Osteoblast (primary cell): ENCODE measurements at regions not wholly inside any gene's neighbourhood (a gene's known extent, or its start where the extent isn't known, plus 50 kb on each side); places are given as distances from the start of the nearest gene placed in this dataset.
A peak's percentile ranks its signal among the peaks of the same experiment; 100 is the strongest.

Source experiments
- DNase-seq: peaks from one replicate; pipeline ENCODE4 v3.0.0; 2011; ENCODE audit warnings: low spot score, mixed read lengths; ENCODE audit not compliant: insufficient read length; ENCODE audit errors: missing footprints
- H2AFZ ChIP-seq: 2 replicates; pipeline ENCODE4 v1.6.0; 2011; ENCODE audit warnings: mild to moderate bottlenecking, low read length
- H3K27ac ChIP-seq: 2 replicates; pipeline ENCODE4 v1.5.1; 2011; ENCODE audit warnings: mild to moderate bottlenecking, low read depth, low read length, moderate library complexity
- H3K27me3 ChIP-seq: 2 replicates; pipeline ENCODE4 v1.6.0; 2012; ENCODE audit warnings: mild to moderate bottlenecking, control low read depth, inconsistent platforms, low read length, moderate library complexity; ENCODE audit not compliant: insufficient read depth
- H3K36me3 ChIP-seq: 2 replicates; pipeline ENCODE4 v1.5.1; 2011; ENCODE audit warnings: mild to moderate bottlenecking, low read length, control low read depth, moderate library complexity; ENCODE audit not compliant: insufficient read depth
- H3K4me1 ChIP-seq: 2 replicates; pipeline ENCODE4 v1.5.1; 2011; ENCODE audit warnings: mild to moderate bottlenecking, low read length, control low read depth, moderate library complexity; ENCODE audit not compliant: insufficient read depth
- H3K4me2 ChIP-seq: 2 replicates; pipeline ENCODE4 v1.6.0; 2011; ENCODE audit warnings: mild to moderate bottlenecking, low read length; ENCODE audit not compliant: insufficient read depth
- H3K4me3 ChIP-seq: fragments of 200-600 bp; sonication (generic); 3 replicates; pipeline ENCODE4 v1.5.1; 2012; ENCODE audit warnings: mild to moderate bottlenecking, low read length, inconsistent platforms; ENCODE audit not compliant: insufficient read depth
- H3K79me2 ChIP-seq: 2 replicates; pipeline ENCODE4 v1.6.0; 2012; ENCODE audit warnings: mild to moderate bottlenecking, low read length, control low read depth, inconsistent platforms; ENCODE audit not compliant: insufficient read depth
- H3K9me3 ChIP-seq: 2 replicates; pipeline ENCODE4 v1.5.1; 2011; ENCODE audit warnings: low read depth, low read length, control low read depth
- H4K20me1 ChIP-seq: 2 replicates; pipeline ENCODE4 v1.6.0; 2012; ENCODE audit warnings: mild to moderate bottlenecking, low read length, control low read depth; ENCODE audit not compliant: insufficient read depth
- CTCF ChIP-seq: IDR thresholded peaks from 2 replicates; pipeline ENCODE4 v1.5.1; 2011; ENCODE audit warnings: mild to moderate bottlenecking, low read depth, low read length, moderate library complexity; ENCODE audit errors: extremely low read depth

- DNase-seq: no peak
- Histone ChIP-seq H3K79me2 (no peaks in the 10 kb centered on the region), H3K27ac (no peak overlapping the region), H3K4me3 (no peak overlapping the region), H2AFZ (peak overlapping the region; percentile 27), H3K9me3 (no peaks in the 10 kb centered on the region), H3K36me3 (no peaks in the 10 kb centered on the region), H4K20me1 (no peaks in the 10 kb centered on the region), H3K27me3 (no peaks in the 10 kb centered on the region), H3K4me1 (peaks cover 20% of the 10 kb centered on the region), H3K4me2 (no peak overlapping the region)
- TF ChIP-seq CTCF: no peak
These were observed 200.6 kb downstream of the CHIC2 start for GRCh38 chr4:53863736-53864365.

GRCh38 chr4:53863158-53863557 lies 201.2 kb downstream of the CHIC2 start:
- peak overlapping the region; percentile 62 for H3K27ac ChIP-seq
- peak; percentile 74 for DNase-seq
- H3K4me1 ChIP-seq: peaks cover 20% of the 10 kb centered on the region
- peak overlapping the region; percentile 27 for H2AFZ ChIP-seq
- TF ChIP-seq CTCF: no peak
- no peak overlapping the region for H3K4me3 ChIP-seq
- H3K27me3 ChIP-seq: no peaks in the 10 kb centered on the region
- H4K20me1 ChIP-seq: no peaks in the 10 kb centered on the region
- H3K79me2 ChIP-seq: no peaks in the 10 kb centered on the region
- no peaks in the 10 kb centered on the region for H3K9me3 ChIP-seq
- H3K36me3 ChIP-seq: no peaks in the 10 kb centered on the region
- H3K4me2 ChIP-seq: no peak overlapping the region

- Histone ChIP-seq H3K36me3 (no peaks in the 10 kb centered on the region), H4K20me1 (no peaks in the 10 kb centered on the region), H3K4me3 (no peak overlapping the region), H3K27ac (peak overlapping the region; percentile 62), H3K9me3 (no peaks in the 10 kb centered on the region), H3K4me1 (peaks cover 20% of the 10 kb centered on the region), H3K27me3 (no peaks in the 10 kb centered on the region), H3K4me2 (peak overlapping the region; percentile 16), H3K79me2 (no peaks in the 10 kb centered on the region), H2AFZ (no peak overlapping the region)
- no peak for TF ChIP-seq CTCF
- DNase-seq: peak; percentile 81
These were observed 202.4 kb downstream of the CHIC2 start for GRCh38 chr4:53861856-53862610.

DNA sequence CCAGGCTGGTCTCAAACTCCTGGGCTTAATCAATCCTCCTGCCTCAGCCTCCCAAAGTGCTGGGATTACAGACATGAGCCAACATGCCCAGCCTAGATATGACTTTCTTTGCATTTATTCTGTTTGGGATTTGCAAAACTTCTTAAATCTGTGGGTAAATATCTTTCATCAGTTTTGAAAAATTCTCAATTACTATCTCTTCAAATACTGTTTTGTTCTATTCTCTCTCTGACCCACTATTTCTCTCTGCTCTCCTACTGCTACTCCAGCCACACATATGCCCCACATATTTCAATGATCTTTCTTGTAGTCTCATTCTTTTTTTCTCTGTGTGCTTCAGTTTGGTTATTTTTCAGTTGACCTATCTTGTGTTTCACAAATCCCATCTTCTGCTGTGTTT lies 205.1 kb downstream of the CHIC2 start:
- Histone ChIP-seq H4K20me1 (no peaks in the 10 kb centered on the region), H3K79me2 (no peaks in the 10 kb centered on the region), H3K27ac (no peak overlapping the region), H3K4me1 (peaks cover 45% of the 10 kb centered on the region), H3K36me3 (no peaks in the 10 kb centered on the region), H3K4me2 (no peak overlapping the region), H2AFZ (no peak overlapping the region), H3K27me3 (no peaks in the 10 kb centered on the region), H3K9me3 (no peaks in the 10 kb centered on the region), H3K4me3 (no peak overlapping the region)
- DNase-seq: no peak
- TF ChIP-seq CTCF: no peak
